Endothelial cell (in vitro differentiated cells): ENCODE measurements at regions not wholly inside any gene's neighbourhood (a gene's known extent, or its start where the extent isn't known, plus 50 kb on each side); places are given as distances from the start of the nearest gene placed in this dataset.
A peak's percentile ranks its signal among the peaks of the same experiment; 100 is the strongest.

Source experiments
- DNase-seq: peaks from one replicate; pipeline ENCODE4 v3.0.0; 2021; ENCODE audit warnings: low spot score
- H3K27ac Mint-ChIP-seq: one replicate; pipeline ENCODE4 v1.8.0; 2021; ENCODE audit warnings: mixed read lengths, inconsistent platforms; ENCODE audit not compliant: unreplicated experiment
- H3K27me3 Mint-ChIP-seq: one replicate; pipeline ENCODE4 v1.8.0; 2021; ENCODE audit warnings: mild to moderate bottlenecking, moderate library complexity, mixed read lengths, inconsistent platforms; ENCODE audit not compliant: unreplicated experiment
- H3K36me3 Mint-ChIP-seq: one replicate; pipeline ENCODE4 v1.8.0; 2021; ENCODE audit warnings: mild to moderate bottlenecking, low read depth, mixed read lengths, inconsistent platforms; ENCODE audit not compliant: unreplicated experiment
- H3K4me1 Mint-ChIP-seq: one replicate; pipeline ENCODE4 v1.8.0; 2021; ENCODE audit warnings: mild to moderate bottlenecking, mixed read lengths, inconsistent platforms; ENCODE audit not compliant: unreplicated experiment
- H3K4me3 Mint-ChIP-seq: one replicate; pipeline ENCODE4 v1.8.0; 2021; ENCODE audit warnings: mild to moderate bottlenecking, mixed read lengths, inconsistent platforms; ENCODE audit not compliant: unreplicated experiment
- H3K9me3 Mint-ChIP-seq: one replicate; pipeline ENCODE4 v1.8.0; 2021; ENCODE audit warnings: mixed read lengths, inconsistent platforms; ENCODE audit not compliant: unreplicated experiment
- CTCF ChIP-seq: fragments of 200-600 bp; sonication (generic); IDR thresholded peaks from one replicate; pipeline ENCODE4 v1.5.0; 2021; ENCODE audit warnings: antibody characterized with exemption; ENCODE audit not compliant: unreplicated experiment

GRCh38 chr2:49656853-49657252, 502.5 kb upstream of the FSHR start:
- Mint-ChIP-seq H3K27ac (no peak overlapping the region), H3K4me3 (no peak overlapping the region), H3K27me3 (no peaks in the 10 kb centered on the region), H3K9me3 (no peaks in the 10 kb centered on the region), H3K4me1 (peaks cover 3% of the 10 kb centered on the region), H3K36me3 (no peaks in the 10 kb centered on the region)
- no peak for DNase-seq
- TF ChIP-seq CTCF = no peak

GRCh38 chr2:49643149-49643548, 488.8 kb upstream of the FSHR start:
- Mint-ChIP-seq H3K27me3 (no peaks in the 10 kb centered on the region), H3K36me3 (no peaks in the 10 kb centered on the region), H3K27ac (no peak overlapping the region), H3K4me3 (no peak overlapping the region), H3K4me1 (no peaks in the 10 kb centered on the region), H3K9me3 (no peaks in the 10 kb centered on the region)
- no peak for TF ChIP-seq CTCF
- DNase-seq = no peak

- Mint-ChIP-seq H3K9me3 (no peaks in the 10 kb centered on the region), H3K4me3 (no peak overlapping the region), H3K27ac (no peak overlapping the region), H3K4me1 (peaks cover 5% of the 10 kb centered on the region), H3K27me3 (no peaks in the 10 kb centered on the region), H3K36me3 (no peaks in the 10 kb centered on the region)
- no peak for TF ChIP-seq CTCF
- DNase-seq = no peak
Observed at GRCh38 chr2:49640630-49641029, 486.3 kb upstream of the FSHR start.

- Mint-ChIP-seq H3K27me3 (peaks cover 1% of the 10 kb centered on the region), H3K4me3 (no peak overlapping the region), H3K9me3 (no peaks in the 10 kb centered on the region), H3K27ac (no peak overlapping the region), H3K36me3 (no peaks in the 10 kb centered on the region), H3K4me1 (no peaks in the 10 kb centered on the region)
- no peak for TF ChIP-seq CTCF
- DNase-seq = no peak
Observed at GRCh38 chr2:49621016-49621415, 466.7 kb upstream of the FSHR start.

- Mint-ChIP-seq H3K4me3 (no peak overlapping the region), H3K9me3 (no peaks in the 10 kb centered on the region), H3K36me3 (no peaks in the 10 kb centered on the region), H3K27me3 (peaks cover 1% of the 10 kb centered on the region), H3K27ac (no peak overlapping the region), H3K4me1 (no peaks in the 10 kb centered on the region)
- DNase-seq = peak; percentile 9
- TF ChIP-seq CTCF = peak; percentile 44
Observed at GRCh38 chr2:49619804-49620203, 465.5 kb upstream of the FSHR start.
